ENCODE measurements at regions not wholly inside any gene's neighbourhood (a gene's known extent, or its start where the extent isn't known, plus 50 kb on each side); places are given as distances from the start of the nearest gene placed in this dataset.

DNA sequence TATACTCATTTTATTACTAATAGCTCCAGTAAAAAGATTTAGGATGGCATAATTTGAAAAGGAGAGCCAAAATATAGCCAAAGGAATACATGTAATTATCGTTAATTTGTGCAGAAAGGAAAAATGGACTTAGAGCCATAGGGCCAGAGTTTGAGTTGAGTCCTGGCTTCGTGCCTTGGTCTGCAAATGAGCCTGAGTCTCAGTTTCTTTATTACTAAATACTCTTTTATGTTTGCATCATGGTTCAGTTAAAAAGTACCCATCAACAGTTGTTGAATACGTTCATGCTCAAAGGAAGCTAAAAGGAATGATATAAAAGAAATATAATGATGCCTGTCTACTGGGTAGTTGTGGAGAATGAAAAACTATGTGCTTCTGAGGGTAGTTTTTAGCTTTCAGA is 155.7 kb upstream of the FAM78B start:
- TF ChIP-seq POLR2AphosphoS5 (IDR thresholded peaks at IDR 0.05) = no peak
- TF ChIP-seq POLR2A (IDR thresholded peaks at IDR 0.05) = no peak
- TF ChIP-seq EP300 (IDR thresholded peaks at IDR 0.05) = no peak
- no peak for TF ChIP-seq CTCF (IDR thresholded peaks at IDR 0.05)
- DNase-seq = no peak
- 54 to 69% methylated on average over 3 of the region's 3 CpGs for WGBS, 2 donors

GRCh38 chr1:166327886-166328285 is 161.1 kb upstream of the FAM78B start:
- no peak for DNase-seq
- TF ChIP-seq CTCF (IDR thresholded peaks at IDR 0.05) = no peak
- no peak for TF ChIP-seq POLR2A (IDR thresholded peaks at IDR 0.05)
- no peak for TF ChIP-seq POLR2AphosphoS5 (IDR thresholded peaks at IDR 0.05)
- no peak for TF ChIP-seq EP300 (IDR thresholded peaks at IDR 0.05)
- Histone ChIP-seq H3K27me3 (no peaks in the 10 kb centered on the region), H3K36me3 (no peaks in the 10 kb centered on the region), H3K9me3 (no peaks in the 10 kb centered on the region), H3K27ac (no peak overlapping the region), H3K4me3 (no peak overlapping the region), H3K4me1 (no peaks in the 10 kb centered on the region)
- intact Hi-C loops (cut with DNase I) = no loop called here
- 64 to 73% methylated on average over 5 of the region's 5 CpGs for WGBS, 2 donors

More for the DNA sequence above, 155.7 kb upstream of the FAM78B start:
- no peak overlapping the region for H3K4me3 ChIP-seq
- no peaks in the 10 kb centered on the region for H3K9me3 ChIP-seq
- H3K4me1 ChIP-seq = no peaks in the 10 kb centered on the region
- no peaks in the 10 kb centered on the region for H3K27me3 ChIP-seq
- no peak overlapping the region for H3K27ac ChIP-seq
- intact Hi-C loops (cut with DNase I) = no loop called here
- no peaks in the 10 kb centered on the region for H3K36me3 ChIP-seq

GRCh38 chr1:166328956-166329355 is 162.2 kb upstream of the FAM78B start:
- intact Hi-C loops (cut with DNase I) = no loop called here
- no peak for TF ChIP-seq CTCF (IDR thresholded peaks at IDR 0.05)
- TF ChIP-seq POLR2A (IDR thresholded peaks at IDR 0.05) = no peak
- no peak for TF ChIP-seq POLR2AphosphoS5 (IDR thresholded peaks at IDR 0.05)
- TF ChIP-seq EP300 (IDR thresholded peaks at IDR 0.05) = no peak
- Histone ChIP-seq H3K4me3 (no peak overlapping the region), H3K27ac (no peak overlapping the region), H3K36me3 (no peaks in the 10 kb centered on the region), H3K9me3 (no peaks in the 10 kb centered on the region), H3K27me3 (no peaks in the 10 kb centered on the region), H3K4me1 (no peaks in the 10 kb centered on the region)
- DNase-seq = no peak
- 64 to 75% methylated on average over 1 of the region's 1 CpG for WGBS, 2 donors

DNA sequence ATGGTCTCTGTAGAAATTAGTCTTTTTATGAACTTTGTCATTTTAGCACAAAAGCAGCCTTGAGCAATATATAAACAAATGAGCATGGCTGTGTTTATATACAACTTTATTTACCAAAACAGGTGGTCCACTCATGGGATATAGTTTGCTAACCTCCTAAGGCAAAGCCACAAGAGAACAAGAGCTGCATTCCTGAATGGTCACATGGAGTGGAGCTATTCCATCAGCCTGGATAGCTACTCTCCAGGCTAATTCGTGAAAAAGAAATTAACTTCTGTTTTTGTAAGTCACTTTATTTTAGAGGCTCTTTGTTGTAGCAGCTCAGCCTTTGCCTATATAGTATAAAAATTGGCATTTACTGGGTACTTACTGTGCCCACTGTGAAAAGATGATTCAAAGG is 163.3 kb upstream of the FAM78B start:
- WGBS, 2 donors = 57 to 79% methylated on average over 1 of the region's 1 CpG
- Histone ChIP-seq H3K36me3 (no peaks in the 10 kb centered on the region), H3K27ac (no peak overlapping the region), H3K4me3 (no peak overlapping the region), H3K4me1 (no peaks in the 10 kb centered on the region), H3K27me3 (no peaks in the 10 kb centered on the region), H3K9me3 (no peaks in the 10 kb centered on the region)
- intact Hi-C loops (cut with DNase I) = no loop called here
- DNase-seq = no peak
- TF ChIP-seq CTCF (IDR thresholded peaks at IDR 0.05) = no peak
- TF ChIP-seq POLR2A (IDR thresholded peaks at IDR 0.05) = no peak
- TF ChIP-seq POLR2AphosphoS5 (IDR thresholded peaks at IDR 0.05) = no peak

GRCh38 chr1:166338105-166338504 is 171.3 kb upstream of the FAM78B start:
- no peaks in the 10 kb centered on the region for H3K27me3 ChIP-seq
- H3K4me1 ChIP-seq = no peaks in the 10 kb centered on the region
- H3K9me3 ChIP-seq = no peaks in the 10 kb centered on the region
- no peaks in the 10 kb centered on the region for H3K36me3 ChIP-seq
- H3K27ac ChIP-seq = no peak overlapping the region
- no peak for DNase-seq
- H3K4me3 ChIP-seq = no peak overlapping the region
- intact Hi-C loops (cut with DNase I) = no loop called here
- 90 to 93% methylated on average over 2 of the region's 2 CpGs for WGBS, 2 donors
- TF ChIP-seq POLR2A (IDR thresholded peaks at IDR 0.05) = no peak
- no peak for TF ChIP-seq POLR2AphosphoS5 (IDR thresholded peaks at IDR 0.05)
